Stimulated activated CD4-positive, alpha-beta T cell treated with anti-CD3 and anti-CD28 coated beads, TNF-alpha, amount 100 ng/mL, for 48 hours (primary cell): ENCODE measurements at regions not wholly inside any gene's neighbourhood (a gene's known extent, or its start where the extent isn't known, plus 50 kb on each side); places are given as distances from the start of the nearest gene placed in this dataset.

Experiments used
- DNase-seq, 3 donors: peaks; one replicate each; pipeline ENCODE4 v3.0.0-alpha.2; 2020; ENCODE audit warnings: low read depth in 3 of 3

DNA sequence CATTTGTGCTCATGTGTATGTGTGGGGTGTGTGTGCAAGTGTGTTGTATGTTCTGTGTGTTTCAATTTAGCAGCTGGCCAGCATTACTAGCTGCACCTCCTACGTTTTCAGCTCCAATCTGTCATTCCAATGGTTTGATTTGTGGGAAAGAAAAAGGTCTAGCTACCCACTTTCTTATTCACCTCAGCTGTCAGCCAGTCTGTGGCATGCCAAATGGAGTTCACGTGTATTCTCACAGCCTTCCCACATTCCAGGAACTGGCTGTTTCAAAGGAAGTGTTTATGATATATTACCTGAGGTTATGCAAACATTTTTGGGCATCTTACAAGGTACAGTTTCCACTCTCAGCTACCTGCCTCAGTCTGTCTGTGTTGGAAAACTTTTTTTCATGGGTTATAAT, 220.2 kb upstream of the CPNE8 start:
- DNase-seq, result no peak

DNA sequence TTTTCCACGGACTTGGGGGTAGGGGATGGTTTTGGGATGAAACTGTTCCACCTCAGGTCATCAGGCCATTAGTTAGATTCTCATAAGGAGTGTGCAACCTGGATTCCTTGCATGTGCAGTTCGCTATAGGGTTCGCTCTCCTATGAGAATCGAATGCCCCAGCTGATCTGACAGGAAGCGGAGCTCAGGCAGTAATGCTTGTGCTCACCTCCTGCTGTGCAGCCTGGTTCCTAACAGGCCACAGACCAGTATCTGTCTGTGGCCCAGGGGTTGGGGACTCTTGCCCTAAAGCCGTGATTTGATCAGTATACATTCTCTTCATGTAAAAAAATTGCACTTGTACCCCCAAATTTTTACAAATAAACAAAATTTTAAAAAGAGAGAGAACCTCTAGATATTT, 219.4 kb upstream of the CPNE8 start:
- no peak for DNase-seq

DNA sequence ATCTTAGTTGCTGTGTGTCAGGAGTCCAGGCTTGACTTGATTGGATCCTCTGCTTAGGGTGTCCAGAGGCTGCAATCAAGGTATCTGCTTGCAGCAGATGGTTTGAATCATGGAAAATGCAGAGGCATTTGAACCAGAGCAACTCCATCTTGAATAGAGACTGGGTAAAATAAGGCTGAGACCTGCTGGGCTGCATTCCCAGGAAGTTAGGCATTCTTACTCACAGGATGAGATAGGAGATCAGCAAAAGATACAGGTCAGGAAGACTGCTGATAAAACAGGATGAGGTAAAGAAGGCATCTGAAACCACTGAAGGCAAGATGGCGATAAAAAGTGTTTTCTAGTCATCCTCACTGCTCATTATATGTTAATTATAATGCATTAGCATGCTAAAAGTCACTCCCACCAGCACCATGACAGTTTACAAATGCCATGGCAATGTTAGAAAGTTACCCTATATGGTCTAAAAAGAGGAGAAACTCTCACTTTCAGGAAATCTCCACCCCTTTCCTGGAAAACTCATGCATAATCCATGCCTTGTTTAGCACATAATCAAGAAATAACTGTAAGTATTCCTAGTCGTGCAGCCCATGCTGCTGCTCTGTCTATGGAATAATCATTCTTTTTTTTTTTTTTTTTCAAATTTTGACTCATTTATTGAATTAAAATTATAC, 218.3 kb upstream of the CPNE8 start:
- no peak for DNase-seq

DNA sequence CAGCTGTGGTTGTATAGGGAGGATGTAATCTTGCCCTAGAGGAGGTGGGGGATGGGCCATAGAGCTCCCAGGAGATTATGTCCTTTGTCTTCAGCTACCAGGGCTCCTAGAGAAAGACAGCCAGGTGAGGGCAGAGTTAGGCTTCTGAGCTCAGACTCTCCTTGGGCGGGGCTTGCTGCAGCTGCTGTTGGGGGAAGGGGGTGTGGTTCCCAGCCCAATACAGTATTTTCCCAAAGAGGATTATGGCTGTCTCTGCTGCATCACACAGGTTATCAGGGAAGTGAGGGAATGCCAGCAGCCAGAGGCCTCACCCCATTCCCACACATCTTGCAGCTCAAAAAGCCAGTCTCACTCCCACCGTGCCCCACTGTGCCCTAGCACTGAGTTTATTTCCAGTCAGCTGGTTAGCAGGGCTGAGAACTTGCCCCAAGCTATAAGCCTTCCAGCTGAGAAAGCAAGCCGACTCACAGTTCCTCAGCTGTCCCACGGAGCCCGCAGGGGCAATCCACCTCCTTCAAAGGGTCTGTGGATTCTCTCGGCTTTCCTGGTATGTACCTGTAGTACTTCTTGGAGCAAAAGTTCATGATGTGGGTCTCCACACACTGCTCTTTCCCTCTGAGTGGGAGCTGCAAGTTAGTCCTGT, 217.3 kb upstream of the CPNE8 start:
- no peak for DNase-seq

- DNase-seq, result no peak
Observed at GRCh38 chr12:39116861-39117260, 211.5 kb upstream of the CPNE8 start.

DNA sequence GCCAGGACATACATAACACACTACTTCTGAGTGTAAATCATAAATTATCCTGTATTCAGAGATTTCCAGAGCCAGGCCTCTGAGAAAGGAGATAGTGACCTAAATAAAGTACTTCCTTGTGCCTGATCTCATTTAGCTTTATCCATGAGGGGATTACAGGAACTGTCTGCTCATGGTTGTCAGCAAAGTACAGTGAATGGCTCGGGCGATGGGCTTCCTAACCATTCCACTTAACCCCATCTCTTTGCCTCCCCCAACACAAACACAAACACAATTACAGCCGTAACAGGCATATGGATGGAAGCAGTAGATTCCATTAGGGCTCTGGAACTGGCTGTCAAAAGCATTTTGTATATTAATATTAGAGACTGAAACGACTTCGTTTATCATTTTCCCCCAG, 206.7 kb upstream of the CPNE8 start:
- no peak for DNase-seq

- no peak for DNase-seq
Observed at GRCh38 chr12:39105111-39105510, 199.7 kb upstream of the CPNE8 start.

- DNase-seq, result peak in 1 of 3 donors; percentile 3
Observed at GRCh38 chr12:39103552-39104165, 198.3 kb upstream of the CPNE8 start.

GRCh38 chr12:39102474-39103209, 197.3 kb upstream of the CPNE8 start:
- DNase-seq, result no peak

DNA sequence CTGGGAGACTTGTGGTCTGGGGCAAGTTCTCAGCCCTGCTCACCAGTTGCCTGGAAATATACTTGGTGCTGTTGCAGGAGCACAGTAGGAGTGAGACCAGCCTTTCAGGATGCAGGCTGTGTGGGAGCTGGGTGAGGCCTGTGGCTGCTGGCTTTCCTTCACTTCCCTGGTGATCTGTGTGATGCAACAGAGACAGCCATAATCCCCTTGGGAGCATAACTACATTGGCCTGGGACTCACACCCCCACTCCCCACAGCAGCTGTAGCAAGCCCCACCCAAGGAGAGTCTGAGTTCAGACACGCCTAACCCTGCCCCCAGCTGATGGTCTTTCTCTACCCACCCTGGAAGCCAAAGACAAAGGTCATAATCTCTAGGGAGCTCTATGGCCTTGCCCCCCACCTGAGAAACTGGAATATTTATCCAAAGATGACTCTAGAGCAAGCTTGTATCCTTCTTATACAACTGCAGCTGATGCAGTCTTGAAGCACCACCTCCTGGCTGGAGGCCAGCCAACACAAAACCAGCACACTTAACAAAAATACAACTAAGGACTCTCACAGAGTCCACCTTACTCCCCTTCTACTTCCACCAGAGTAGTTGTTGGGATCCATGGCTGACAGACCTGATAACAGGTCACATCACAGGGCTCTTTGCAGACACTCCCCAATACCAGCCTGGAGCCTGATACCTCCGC, 190.4 kb upstream of the CPNE8 start:
- DNase-seq, result no peak

- DNase-seq, result no peak
Observed at GRCh38 chr12:39081910-39082309, 176.5 kb upstream of the CPNE8 start.

DNA sequence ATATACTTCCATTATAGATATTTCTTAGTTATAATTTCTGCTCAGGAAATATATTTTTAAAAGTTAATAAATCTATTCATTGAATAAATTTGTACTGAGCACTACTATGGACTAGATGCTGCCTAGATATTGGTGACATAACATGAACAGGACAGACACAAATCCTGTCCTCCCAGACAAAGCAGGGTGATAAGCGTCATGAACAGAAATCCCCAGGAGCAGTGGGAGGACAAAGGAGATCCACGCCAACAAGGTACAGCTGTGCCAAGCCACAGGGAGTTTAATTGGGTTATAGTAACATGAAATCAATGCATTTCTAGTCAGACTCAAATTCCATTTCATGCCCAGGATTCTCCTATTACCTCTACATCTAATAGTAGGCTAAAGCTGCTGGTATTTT, 171.8 kb upstream of the CPNE8 start:
- DNase-seq, result no peak

DNA sequence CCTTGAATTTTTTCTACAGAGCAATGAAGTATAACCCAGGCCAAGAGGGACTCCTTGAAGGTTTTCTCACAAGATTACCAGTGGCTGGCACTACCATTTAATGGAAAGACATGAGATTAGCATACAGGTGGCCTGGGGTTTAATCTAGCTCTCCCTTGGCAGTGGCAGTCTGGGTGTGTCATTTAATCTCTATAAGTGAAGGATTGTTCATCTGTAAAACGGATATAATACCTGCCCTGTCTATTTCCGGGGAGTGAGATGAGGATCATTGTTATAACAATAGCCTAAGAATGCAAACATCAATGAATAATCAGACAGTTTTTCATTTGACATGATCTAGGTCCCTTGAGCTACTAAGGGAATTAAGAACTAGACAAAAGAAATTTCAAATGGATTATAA, 168.7 kb upstream of the CPNE8 start:
- no peak for DNase-seq

- DNase-seq, result no peak
Observed at GRCh38 chr12:39072658-39073057, 167.3 kb upstream of the CPNE8 start.

- DNase-seq, result no peak
Observed at GRCh38 chr12:39071611-39072010, 166.2 kb upstream of the CPNE8 start.

- DNase-seq, result no peak
Observed at GRCh38 chr12:39070775-39071174, 165.4 kb upstream of the CPNE8 start.

- DNase-seq, result no peak
Observed at GRCh38 chr12:39065455-39065854, 160.1 kb upstream of the CPNE8 start.

- no peak for DNase-seq
Observed at GRCh38 chr12:39064708-39065107, 159.3 kb upstream of the CPNE8 start.

GRCh38 chr12:39062266-39062996, 157.0 kb upstream of the CPNE8 start:
- no peak for DNase-seq

GRCh38 chr12:39061576-39061975, 156.2 kb upstream of the CPNE8 start:
- DNase-seq, result no peak

DNA sequence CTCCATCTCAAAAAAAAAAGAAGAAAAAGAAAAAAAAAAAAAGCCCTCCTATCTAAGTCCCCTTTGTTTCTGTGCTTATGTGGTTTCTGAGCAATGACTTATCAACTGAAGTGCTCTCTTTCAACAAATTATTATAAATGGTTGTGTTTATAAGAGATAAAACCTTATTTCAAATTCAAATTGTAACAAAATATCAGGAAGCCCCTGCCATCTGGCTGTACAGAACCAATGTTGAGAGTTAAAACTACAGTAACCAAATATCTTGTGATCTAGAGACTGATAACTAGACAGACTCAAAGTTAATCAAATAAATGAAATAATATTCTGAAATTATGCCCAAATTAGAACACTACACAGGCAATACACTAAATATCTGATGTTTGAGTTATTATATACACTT, 143.0 kb upstream of the CPNE8 start:
- DNase-seq, result no peak
